PC-3 (cell line): ENCODE measurements at regions not wholly inside any gene's neighbourhood (a gene's known extent, or its start where the extent isn't known, plus 50 kb on each side); places are given as distances from the start of the nearest gene placed in this dataset.

Experiments
- ATAC-seq: fragments of 200-7000 bp; cut with Tn5 transposase; 2 replicates; pipeline ENCODE4 v1.9.1; 2020; ENCODE audit warnings: mild to moderate bottlenecking, moderate library complexity
- BruUV-seq: library from RNA; stranded (reverse); fragments of 400-500 nt; replicated peaks from 2 replicates; lab custom pipeline; 2021; lab: Mats Ljungman, UMichigan
- CTCF ChIA-PET: fragments of 300-600 bp; sonication (Branson Sonifier 250); formaldehyde crosslinking; loops from one replicate; lab custom pipeline; 2022; ENCODE audit warnings: antibody characterized with exemption; lab: Charles Lee
- POLR2A ChIA-PET: fragments of 300-600 bp; sonication (Branson Sonifier 250); formaldehyde crosslinking; loops from one replicate; lab custom pipeline; 2022; ENCODE audit warnings: antibody characterized with exemption; ENCODE audit not compliant: unreplicated experiment; lab: Charles Lee
- DNase-seq: peaks from one replicate; pipeline ENCODE4 v3.0.0-alpha.2; 2015
- H2AFZ ChIP-seq: fragments of 300-600 bp; sonication (generic); 2 replicates; pipeline ENCODE4 v1.6.0; 2016; ENCODE audit warnings: antibody characterized with exemption, low read length
- H3F3A ChIP-seq: fragments of 300-600 bp; sonication (generic); one replicate; pipeline ENCODE4 v1.6.0; 2017; ENCODE audit warnings: antibody characterized with exemption, low read length, control low read depth, mild to moderate bottlenecking; ENCODE audit not compliant: unreplicated experiment
- H3K27ac ChIP-seq: fragments of 300-600 bp; sonication (generic); 2 replicates; pipeline ENCODE4 v1.5.1; 2016; ENCODE audit warnings: mild to moderate bottlenecking, low read length
- H3K27me3 ChIP-seq: fragments of 300-600 bp; sonication (generic); 2 replicates; pipeline ENCODE4 v1.6.1; 2016; ENCODE audit warnings: low read length, mixed read lengths
- H3K36me3 ChIP-seq: fragments of 300-600 bp; sonication (generic); 2 replicates; pipeline ENCODE4 v1.6.1; 2016; ENCODE audit warnings: low read depth, mixed run types, low read length, mixed read lengths
- H3K4me1 ChIP-seq: fragments of 300-600 bp; sonication (generic); 2 replicates; pipeline ENCODE4 v1.5.1; 2016; ENCODE audit warnings: low read length; ENCODE audit not compliant: insufficient read depth
- H3K4me2 ChIP-seq: fragments of 300-600 bp; sonication (generic); 2 replicates; pipeline ENCODE4 v1.6.0; 2016; ENCODE audit warnings: low read length
- H3K4me3 ChIP-seq: fragments of 300-600 bp; sonication (generic); 2 replicates; pipeline ENCODE4 v1.5.1; 2016; ENCODE audit warnings: mild to moderate bottlenecking, low read length, mixed read lengths
- H3K79me2 ChIP-seq: fragments of 300-600 bp; sonication (generic); 2 replicates; pipeline ENCODE4 v1.6.1; 2017; ENCODE audit warnings: low read length, mixed read lengths
- H3K9ac ChIP-seq: fragments of 300-600 bp; sonication (generic); 2 replicates; pipeline ENCODE4 v1.6.0; 2016; ENCODE audit warnings: mild to moderate bottlenecking, low read length
- H3K9me2 ChIP-seq: fragments of 300-600 bp; sonication (generic); replicated peaks from 2 replicates; pipeline ENCODE4 v1.6.1; 2016; ENCODE audit warnings: mixed run types, low read length, mixed read lengths
- H3K9me3 ChIP-seq: fragments of 300-600 bp; sonication (generic); 2 replicates; pipeline ENCODE4 v1.6.1; 2016; ENCODE audit warnings: low read length, mixed read lengths
- H4K20me1 ChIP-seq: fragments of 300-600 bp; sonication (generic); 2 replicates; pipeline ENCODE4 v1.6.1; 2016; ENCODE audit warnings: low read length, mixed read lengths
- CTCF ChIP-seq: fragments of 300-600 bp; sonication (generic); conservative IDR thresholded peaks from 2 replicates; pipeline ENCODE4 v1.5.1; 2017; ENCODE audit warnings: antibody characterized with exemption, low read depth, mild to moderate bottlenecking, low read length
- EZH2 ChIP-seq: fragments of 300-600 bp; sonication (generic); IDR thresholded peaks from one replicate; pipeline ENCODE4 v1.6.1; 2017; ENCODE audit warnings: antibody characterized with exemption, mild to moderate bottlenecking, low read length; ENCODE audit not compliant: unreplicated experiment
- EZH2phosphoT487 ChIP-seq: fragments of 300-600 bp; sonication (generic); IDR thresholded peaks from 2 replicates; pipeline ENCODE4 v1.6.1; 2018; ENCODE audit warnings: mild to moderate bottlenecking, antibody characterized with exemption, low read length, borderline replicate concordance
- intact Hi-C: fragments of 100-400 bp; cut with micrococcal nuclease; formaldehyde crosslinking; loops from 2 replicates; pipeline ENCODE4 v1.9.0; 2023

- ChIA-PET POLR2A (no interaction called here), CTCF (no interaction called here)
- Histone ChIP-seq H3K9ac (no peak overlapping the region), H3K4me2 (no peak overlapping the region), H3K4me1 (no peaks in the 10 kb centered on the region), H3K9me3 (no peaks in the 10 kb centered on the region), H3K9me2 (no peaks in the 10 kb centered on the region), H2AFZ (no peak overlapping the region), H4K20me1 (no peaks in the 10 kb centered on the region), H3K36me3 (no peaks in the 10 kb centered on the region), H3F3A (no peaks in the 10 kb centered on the region), H3K27me3 (peaks cover 82% of the 10 kb centered on the region), H3K27ac (no peak overlapping the region), H3K4me3 (no peak overlapping the region), H3K79me2 (no peaks in the 10 kb centered on the region)
- DNase-seq (no peak), ATAC-seq (no peak)
- intact Hi-C loops = no loop called here
- BruUV-seq = no TSS peak
- TF ChIP-seq CTCF = no peak
- TF ChIP-seq EZH2 = no peak
- TF ChIP-seq EZH2phosphoT487 = no peak
Measured at GRCh38 chr2:753123-753522, 75.9 kb upstream of the TMEM18 start.

- no peaks in the 10 kb centered on the region for H3K4me1 ChIP-seq
- no peak overlapping the region for H3K9ac ChIP-seq
- no peak for ATAC-seq
- no peaks in the 10 kb centered on the region for H3K79me2 ChIP-seq
- ChIA-PET POLR2A (no interaction called here), CTCF (no interaction called here)
- no peak overlapping the region for H2AFZ ChIP-seq
- H3F3A ChIP-seq = no peaks in the 10 kb centered on the region
- H4K20me1 ChIP-seq = no peaks in the 10 kb centered on the region
- no peak overlapping the region for H3K4me3 ChIP-seq
- H3K9me3 ChIP-seq = no peaks in the 10 kb centered on the region
- no TSS peak for BruUV-seq
- intact Hi-C loops = no loop called here
- H3K9me2 ChIP-seq = no peaks in the 10 kb centered on the region
- no peak for TF ChIP-seq EZH2phosphoT487
- TF ChIP-seq CTCF = no peak
- no peak for TF ChIP-seq EZH2
- peaks cover 87% of the 10 kb centered on the region for H3K27me3 ChIP-seq
- H3K27ac ChIP-seq = no peak overlapping the region
- H3K36me3 ChIP-seq = no peaks in the 10 kb centered on the region
- no peak overlapping the region for H3K4me2 ChIP-seq
- no peak for DNase-seq
Measured at GRCh38 chr2:751474-751873, 74.3 kb upstream of the TMEM18 start.

- no peak for DNase-seq
- no peaks in the 10 kb centered on the region for H4K20me1 ChIP-seq
- H3K4me2 ChIP-seq = no peak overlapping the region
- H3K9me2 ChIP-seq = no peaks in the 10 kb centered on the region
- ATAC-seq = no peak
- ChIA-PET CTCF (no interaction called here), POLR2A (no interaction called here)
- no peaks in the 10 kb centered on the region for H3K4me1 ChIP-seq
- no TSS peak for BruUV-seq
- H3F3A ChIP-seq = no peaks in the 10 kb centered on the region
- H3K79me2 ChIP-seq = no peaks in the 10 kb centered on the region
- H3K36me3 ChIP-seq = no peaks in the 10 kb centered on the region
- TF ChIP-seq EZH2 = no peak
- TF ChIP-seq CTCF = no peak
- TF ChIP-seq EZH2phosphoT487 = no peak
- H3K27me3 ChIP-seq = peaks cover 84% of the 10 kb centered on the region
- no peaks in the 10 kb centered on the region for H3K9me3 ChIP-seq
- H3K4me3 ChIP-seq = no peak overlapping the region
- no peak overlapping the region for H3K27ac ChIP-seq
- H3K9ac ChIP-seq = no peak overlapping the region
- intact Hi-C loops = no loop called here
- H2AFZ ChIP-seq = no peak overlapping the region
Measured at GRCh38 chr2:750628-751027, 73.4 kb upstream of the TMEM18 start.
